HG03095 (cell line): ENCODE measurements at regions not wholly inside any gene's neighbourhood (a gene's known extent, or its start where the extent isn't known, plus 50 kb on each side); places are given as distances from the start of the nearest gene placed in this dataset.

ENCODE experiments used
- ATAC-seq: cut with Tn5 transposase; IDR thresholded peaks from one replicate; pipeline ENCODE4 v1.9.1; 2021; ENCODE audit warnings: moderate library complexity; ENCODE audit not compliant: unreplicated experiment

DNA sequence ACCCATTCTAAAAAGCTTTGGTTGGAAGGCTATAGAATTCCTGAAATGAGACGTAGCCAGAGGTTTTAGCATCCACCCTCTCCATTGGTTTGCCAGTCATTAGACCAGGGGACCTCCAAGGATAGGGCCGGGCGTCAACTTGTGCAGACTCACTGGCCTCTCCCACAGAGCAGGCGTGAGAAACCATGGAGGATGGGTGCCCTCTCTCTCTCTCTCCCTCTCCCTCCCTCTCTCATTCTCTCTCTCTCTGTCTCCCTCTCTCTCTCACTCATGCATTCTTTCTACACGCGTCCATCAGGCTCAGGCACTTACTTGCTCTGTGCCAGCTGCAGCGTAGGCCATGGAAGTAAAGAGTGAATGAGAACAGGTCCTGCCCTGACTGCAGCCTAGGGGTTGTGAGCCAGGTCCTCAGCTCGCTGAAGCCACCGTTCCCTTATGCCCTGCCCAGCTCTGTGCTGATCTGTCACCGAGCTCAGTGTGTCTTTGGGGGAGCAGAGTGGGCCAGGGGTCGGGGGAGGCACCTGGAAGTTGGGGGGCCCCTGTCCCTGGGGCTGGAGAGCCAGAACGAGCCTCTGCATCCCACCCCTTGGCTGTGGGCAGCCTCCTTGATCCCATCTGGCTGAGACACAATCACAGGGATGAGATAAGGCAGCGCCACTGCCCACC is 304.4 kb upstream of the HS6ST1 start:
- no peak for ATAC-seq

DNA sequence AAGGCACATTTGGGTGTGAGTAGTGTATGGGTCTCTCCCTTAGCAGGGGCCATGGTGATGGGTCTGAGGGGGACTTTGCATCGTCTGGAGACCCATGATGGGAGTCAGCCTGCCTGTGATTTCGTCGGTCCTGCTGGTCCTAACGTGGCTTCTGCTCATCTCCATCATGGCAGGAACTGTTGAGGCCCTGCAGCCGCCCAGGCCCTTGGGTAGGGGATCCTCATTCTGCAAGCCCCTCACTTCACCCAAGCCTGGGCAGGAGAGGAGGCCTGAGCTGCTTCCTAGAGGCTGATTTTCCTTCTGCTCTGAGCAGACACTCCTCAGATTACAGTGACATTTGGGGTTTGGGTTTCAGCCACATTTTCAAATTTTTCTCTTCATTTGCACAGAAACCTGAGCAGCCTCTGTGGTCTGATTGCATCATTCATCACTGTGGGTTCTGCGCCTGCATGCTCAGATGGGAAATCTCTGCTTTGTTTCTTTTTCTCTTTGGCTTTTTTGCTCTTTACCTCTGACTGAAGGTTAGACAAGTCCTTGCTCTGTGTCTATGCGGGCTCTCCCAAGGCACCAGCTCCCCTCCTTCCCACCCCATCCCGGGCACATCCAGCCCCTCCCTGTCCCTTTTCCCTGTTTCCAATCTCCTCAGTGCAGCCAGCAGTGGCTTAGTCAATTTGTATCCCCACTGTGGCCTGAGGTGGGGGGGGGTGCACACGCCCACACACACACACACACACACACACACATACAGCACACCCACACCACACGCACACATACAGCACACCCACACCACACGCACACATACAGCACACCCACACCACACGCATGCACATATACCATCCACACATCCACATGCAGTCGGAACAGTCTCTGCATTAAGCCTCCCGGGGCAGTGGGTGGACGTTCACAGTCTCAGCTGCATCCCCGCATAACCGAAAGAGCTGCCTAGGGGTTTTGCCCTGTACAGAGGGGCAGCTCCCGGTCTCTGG is 305.4 kb upstream of the HS6ST1 start:
- ATAC-seq, result peak; percentile 89

DNA sequence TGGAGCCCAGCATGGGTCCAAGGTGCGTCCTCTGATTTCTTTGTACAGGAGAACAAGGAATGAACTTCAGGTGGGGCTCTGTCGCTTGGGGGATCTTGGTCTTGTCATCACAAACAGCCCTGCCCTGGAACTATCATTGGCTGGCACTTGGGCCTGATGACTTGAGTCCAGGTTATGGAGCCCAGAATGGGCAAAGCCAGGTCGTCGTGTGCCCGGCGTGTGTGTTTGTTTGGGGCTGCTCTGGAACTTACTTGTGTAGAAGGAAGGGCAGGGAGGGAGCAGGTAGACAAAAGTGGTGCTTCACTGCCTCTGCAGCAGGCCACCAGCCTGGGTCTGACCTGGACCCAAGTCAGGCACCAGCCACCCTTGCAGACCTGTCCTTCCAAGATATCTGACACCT is 306.3 kb upstream of the HS6ST1 start:
- ATAC-seq, result no peak

DNA sequence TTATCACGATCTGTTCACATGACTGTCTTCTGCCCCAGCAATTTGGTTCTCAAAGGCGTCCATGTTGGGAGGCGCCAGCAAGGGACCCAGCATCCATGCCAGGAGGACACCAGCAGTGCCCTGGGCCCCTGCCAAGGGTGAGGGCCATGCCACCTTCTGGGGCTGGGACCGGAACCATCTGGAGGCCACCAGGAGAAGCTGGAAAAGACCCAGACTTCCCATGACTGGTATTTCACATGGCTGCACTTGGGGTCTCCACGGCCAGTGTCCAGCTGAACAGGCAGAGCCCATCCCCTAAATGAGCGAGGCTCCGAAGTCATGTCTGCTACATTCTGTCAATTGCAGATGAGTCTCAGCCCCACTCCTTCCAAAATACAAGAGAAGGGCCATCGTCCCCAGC is 306.8 kb upstream of the HS6ST1 start:
- no peak for ATAC-seq

DNA sequence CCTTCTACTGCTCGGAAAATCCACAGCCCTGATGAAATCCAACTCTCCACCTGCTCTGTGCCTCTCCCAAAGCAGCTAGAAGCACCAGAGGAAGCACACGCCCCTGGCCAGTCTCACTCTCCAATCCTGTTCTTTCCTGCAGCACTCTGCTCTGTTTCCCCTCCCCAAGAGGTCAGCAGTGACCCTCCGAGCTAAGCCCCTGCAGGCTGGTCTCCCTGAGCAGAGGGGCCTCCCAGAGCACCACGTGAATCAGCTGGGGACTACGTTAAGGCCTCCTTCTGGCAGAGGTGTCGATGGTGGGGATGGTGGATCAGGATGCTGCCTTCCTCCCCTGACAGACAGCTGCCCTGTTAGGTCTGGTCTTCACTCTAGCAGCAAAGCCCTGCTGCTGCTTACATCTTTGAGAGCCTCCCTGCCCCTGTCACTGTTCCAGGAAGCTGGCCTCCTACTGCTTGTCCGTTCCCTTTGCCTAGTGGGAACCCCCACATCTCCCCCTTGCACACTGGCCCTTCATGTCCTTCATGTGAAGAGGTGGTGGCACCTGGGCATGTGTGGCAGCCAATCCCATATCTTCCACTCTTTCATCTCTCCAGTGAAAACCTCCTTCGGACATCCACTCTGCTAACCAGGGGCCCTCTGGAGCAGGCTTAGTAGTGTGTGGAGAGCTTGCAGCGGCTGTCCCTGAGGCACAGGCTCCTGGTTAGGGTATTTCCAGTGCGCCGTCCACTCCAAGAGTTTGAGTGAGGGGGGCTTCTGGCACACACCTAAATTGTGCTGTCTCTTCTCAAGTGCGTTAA is 307.5 kb upstream of the HS6ST1 start:
- no peak for ATAC-seq

DNA sequence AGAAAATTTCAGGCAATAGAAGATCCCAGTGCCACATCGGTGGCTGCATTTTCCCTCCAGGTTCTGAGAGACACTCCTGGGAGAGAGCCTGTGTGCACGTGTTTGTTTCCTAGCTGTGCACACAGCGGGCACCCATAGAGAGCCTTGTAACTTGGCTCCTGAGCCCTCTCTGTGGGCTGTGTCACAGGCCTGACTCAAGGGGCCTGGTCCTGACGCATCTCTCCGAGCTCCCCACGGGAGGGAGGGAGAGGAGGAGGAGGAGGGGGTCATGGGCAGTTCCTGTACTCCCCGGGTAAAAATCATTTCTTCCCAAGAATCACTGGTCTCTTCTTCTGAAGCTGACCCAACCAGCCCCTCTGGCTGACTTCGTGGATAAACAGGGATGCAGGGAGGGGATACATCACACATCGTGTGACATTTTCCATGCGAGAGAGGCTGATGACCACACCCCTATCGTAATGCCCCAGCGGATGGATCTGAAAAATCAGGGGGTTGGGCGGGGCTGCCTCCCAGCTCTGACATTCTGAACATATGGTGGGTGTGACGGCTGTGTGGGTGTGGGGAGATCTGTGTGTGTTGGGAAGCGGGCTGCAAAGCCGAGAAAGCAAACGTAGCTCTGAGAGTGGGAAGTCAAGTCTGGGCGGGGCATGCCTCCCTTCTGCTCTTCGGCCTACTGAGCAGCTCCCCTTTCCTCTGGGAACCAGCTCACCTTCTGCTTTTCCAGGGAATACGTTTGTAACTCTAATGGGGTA is 308.3 kb upstream of the HS6ST1 start:
- no peak for ATAC-seq

DNA sequence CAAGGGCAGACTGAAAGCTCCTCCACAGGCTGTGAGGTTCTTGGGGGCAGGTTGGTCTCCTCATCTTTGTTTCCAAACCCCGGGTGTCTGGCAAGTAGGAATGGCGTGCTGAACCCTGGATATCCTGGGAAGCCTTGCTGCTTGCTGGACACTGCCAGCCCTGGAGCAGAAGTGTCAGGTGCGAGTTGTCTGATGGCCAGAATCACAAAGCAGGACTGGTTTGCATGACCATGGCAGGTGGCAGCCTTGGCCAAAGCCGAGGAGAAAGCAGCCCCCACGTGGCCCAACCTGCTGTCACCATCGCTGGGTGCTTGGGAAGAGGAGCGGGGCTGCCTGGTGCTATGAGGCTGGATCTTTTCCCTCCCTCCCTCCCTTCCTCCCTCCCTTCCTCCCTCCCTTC is 309.5 kb upstream of the HS6ST1 start:
- ATAC-seq, result no peak

DNA sequence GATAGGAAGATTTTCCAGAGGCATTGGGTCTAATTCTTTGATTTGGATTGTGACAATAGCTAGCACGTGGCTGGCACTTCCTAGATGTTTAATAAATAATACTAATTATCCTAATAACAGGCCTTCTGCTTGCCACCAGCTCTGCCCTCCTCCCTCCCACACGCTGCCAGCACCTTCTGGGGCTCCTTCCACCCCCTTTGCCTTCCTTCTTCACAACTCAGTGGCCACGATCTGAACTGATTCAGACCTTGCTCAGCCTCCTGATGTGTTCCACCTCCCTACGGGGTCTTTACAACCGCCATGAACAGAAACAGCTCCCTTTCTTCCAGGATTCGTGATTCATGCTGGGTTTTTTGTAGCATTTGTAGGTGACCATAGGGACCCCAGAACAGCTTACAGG is 310.3 kb upstream of the HS6ST1 start:
- ATAC-seq, result no peak

DNA sequence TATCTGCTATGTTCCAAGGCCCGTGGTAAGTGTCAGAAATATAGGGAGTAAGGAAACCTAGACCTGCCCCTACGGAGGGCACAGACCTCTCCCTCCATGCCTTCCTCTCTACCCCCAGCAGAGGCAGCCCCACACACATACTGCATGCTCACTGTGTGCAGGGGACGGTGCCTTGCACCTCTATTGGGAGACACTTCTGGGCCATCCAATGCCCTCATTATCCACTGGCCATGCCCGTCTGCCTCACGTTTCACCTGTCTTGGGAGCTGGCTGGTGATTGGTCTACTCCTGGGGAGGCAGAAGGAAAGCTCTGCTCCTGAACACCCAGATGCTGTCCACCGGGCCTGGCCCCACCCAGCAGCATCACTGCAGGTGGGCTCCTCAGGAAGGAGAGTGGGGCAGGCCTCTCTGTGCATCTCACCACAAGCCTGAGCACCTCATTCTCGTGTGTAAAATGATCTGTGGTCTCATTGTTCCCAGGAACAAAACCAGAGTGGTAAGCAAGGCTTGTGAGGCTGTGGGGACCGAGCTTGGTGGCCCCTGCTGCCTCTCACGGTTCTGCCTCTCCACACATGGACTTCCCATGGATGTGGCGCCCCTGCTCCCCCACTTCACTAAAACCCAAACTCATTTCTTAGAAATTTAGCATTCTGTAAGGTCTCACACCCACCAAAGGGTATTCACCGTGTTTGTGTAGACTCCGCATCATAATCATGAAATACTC is 312.5 kb upstream of the HS6ST1 start:
- ATAC-seq, result no peak

DNA sequence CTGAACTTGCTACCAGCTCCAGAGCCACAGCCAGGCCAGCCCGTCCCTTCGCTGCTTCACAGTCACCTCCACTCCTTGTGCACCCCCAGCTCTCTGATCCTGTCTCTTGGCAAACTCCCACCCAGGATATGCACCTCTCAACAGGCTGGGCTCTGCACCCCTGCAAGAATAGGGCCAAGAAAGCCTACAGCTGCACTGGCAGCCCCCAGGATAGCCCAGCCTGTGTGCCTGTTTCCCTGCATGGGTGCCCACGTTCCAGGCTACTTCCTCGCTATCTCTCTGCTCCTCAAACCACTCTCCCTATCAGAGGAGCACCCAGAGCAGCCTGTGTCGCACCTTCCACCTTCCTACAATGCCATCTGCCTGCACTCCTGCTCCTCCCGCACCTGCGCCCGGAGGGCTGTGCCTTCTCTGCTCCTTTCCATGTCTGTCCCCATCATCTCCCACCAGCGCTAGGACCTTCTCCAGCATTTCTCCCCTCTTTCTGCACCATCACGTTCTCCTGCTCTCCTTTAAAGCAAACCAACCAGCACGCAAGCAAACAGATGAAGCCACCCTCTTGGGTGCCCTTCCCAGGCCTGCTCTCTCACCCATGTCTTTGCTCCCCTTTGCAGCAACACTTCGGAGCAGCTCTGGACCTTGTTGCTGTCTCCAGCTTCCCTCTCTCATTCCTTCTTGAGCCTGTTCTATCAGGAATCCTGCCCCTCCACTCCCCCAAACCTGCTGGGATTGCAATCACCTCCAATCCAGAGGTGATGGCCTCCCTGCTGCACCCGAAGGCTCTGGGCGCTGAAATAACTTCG is 313.2 kb upstream of the HS6ST1 start:
- no peak for ATAC-seq

DNA sequence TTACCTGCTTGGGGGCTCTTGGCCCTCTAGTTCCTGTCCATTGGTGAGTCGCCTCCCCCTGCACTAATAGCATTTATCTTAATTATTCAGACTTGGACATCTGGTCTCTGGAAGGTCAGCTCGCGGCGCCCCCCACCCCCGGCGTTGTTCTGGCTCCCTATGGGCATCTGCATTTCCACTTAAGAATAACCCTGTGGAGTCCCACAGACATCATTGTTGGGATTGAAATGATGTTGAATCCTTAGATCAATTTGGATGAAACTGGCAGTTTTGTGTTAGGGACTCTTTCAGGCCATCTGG is 313.8 kb upstream of the HS6ST1 start:
- no peak for ATAC-seq

DNA sequence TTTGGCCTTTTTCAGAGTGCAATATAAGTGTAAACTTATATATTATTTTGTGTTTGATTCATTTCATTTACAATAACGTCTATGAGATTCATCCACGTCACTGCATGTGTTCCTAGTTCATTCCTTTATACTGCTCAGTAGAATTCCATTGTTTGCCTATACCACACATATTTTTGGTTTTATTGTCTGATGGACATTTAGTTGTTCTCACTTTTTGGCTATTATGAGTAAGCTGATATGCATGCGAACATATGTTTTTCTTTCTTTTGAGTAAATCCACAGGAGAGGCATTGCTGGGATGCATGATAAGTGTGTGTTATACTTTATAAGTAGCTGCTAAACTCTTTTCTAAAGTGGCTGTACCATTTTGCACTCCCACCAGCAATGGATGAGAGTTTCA is 314.8 kb upstream of the HS6ST1 start:
- ATAC-seq, result no peak

DNA sequence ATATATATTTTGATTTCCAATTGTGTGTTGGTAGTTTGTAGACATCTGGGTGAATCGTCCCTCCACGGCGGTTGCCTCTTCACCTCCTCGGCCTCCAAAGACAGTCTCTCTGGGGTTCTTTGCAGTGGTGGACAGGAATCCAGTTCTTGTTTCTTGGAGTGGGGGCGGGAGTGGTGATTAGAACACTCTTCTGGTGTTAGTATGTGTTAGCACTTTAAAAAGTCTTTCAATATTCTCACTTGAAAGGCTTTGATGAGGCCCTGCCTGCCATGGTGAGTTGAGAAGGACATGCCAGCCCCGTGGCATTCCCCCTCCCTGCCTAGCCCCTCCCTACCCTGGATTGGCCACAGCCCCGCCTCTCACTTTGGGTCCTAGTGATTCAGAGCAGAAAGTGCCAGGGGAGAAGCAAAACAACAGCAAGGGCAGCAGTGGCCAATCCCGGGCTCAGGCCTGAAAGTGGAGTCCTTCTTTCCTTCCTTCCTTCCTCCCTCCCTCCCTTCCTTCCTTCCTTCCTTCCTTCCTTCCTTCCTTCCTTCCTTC is 316.8 kb upstream of the HS6ST1 start:
- no peak for ATAC-seq

DNA sequence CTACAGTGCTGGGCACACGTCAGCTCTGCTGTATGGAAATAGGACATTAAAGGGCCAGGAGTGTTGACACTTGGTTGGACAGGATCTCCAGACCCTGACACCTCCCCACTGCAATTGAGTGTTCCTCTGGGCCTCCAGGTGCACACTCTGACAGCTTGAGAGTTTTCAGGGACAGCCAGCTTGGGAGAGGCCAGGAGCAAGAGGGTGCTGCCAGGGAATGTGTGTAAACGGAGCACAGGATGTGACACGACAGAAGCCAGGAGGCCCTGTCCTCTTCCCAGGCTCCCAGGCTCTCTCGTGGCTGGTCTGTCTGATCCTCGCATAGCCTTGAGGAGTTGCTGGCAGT is 318.1 kb upstream of the HS6ST1 start:
- ATAC-seq, result no peak

DNA sequence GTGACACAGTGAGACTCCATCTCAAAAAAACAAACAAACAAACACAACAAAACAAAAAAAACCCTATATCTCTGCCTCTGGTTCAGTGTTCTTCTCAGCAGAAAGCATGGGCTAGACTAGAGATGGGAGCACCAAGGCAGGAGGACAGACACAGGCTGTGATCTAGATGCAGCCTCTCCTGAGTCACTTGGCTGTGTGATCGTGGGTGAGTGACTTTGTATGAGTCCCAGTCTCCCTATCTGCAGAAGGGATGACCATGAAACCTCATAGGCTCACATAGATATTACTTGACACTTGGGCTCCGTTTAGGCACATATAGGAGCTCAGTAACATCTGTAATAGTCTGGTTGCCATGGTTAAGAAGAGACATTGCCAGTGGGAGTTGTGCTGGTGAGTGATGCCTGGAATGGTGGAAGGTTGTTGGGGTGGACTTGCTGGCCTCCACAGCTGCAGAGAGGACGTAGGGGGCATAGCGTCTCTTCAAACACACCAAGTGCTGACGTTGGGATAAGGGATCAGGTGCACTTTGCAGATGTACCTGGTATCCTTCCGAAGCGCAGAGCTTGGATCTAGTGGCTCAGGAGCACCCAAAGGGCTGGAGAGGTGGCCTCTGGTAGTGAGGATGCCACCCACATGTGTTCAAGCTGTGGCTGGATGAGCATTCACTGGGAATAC is 318.9 kb upstream of the HS6ST1 start:
- no peak for ATAC-seq

DNA sequence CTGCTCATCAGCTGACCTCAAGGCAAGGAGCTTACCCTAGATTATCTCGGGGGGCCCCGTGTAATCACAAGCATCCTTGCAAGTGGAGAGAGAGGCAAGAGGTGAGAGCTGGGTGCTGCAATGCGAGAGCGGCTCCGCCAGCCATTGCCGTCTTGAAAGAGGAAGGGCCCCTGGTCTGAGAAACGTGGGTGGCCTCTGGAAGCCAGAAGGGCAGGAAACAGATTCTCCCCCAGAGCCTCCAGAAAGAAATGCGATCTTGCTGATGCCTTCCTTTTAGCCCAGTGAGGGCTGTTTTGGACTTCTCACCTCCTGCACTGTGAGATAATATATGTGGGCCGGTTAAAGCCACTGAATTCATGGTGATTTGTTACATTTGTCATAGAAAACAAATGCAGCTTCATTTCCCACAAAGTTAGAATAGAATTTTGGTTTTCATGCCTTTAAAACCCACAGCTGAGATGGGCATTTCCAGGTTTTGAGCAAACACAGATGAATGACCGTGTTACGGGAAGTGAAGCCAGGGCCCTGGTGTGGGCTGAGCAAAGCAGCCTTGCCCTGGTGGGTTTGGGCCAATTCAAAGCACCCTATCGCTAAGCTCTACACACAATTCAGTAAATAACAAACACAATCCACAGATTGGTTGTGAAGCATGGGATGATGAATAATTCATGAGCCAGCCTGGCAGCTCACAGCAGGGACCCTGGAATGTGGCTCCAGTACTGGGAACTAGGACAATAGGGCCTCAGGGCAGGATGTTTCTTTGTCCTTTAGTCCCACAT is 319.9 kb upstream of the HS6ST1 start:
- no peak for ATAC-seq

DNA sequence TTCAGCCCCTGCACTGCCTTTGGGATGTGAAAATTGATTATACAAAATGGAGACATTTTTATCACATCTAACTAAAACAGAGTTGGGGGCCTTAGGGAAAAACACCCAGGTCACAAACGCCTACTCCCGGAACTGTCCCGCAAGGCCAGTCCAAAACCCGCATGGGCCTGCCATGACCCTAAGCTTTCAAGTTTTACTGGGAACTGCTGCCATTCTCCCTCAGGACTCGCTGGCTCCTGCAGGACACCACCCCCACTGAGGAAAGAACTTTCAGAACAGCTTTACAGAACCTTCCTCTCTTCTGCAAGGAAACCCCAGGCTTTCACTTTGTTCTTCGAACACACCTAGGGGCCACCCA is 320.4 kb upstream of the HS6ST1 start:
- ATAC-seq, result no peak

DNA sequence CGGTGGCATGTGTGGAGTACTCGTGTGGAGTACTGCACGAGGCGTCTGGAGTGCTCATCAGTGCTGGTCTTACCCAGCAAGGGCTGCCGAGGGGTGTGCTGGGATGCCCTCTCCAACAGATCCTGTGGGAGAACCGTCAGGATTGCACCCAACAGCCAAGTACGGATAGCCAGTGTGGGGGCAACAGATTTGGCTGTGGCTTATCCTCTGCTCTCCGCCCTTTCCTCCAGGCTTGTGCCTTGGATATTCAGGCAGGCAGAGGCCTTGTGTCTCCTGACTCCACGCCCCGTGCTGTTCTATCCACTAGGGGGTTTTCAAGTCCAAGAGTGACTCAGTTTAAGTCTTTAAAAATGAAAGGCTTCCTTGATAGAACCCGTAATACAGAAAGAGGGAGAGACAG is 321.0 kb upstream of the HS6ST1 start:
- ATAC-seq, result no peak
